ENCODE measurements at regions not wholly inside any gene's neighbourhood (a gene's known extent, or its start where the extent isn't known, plus 50 kb on each side); places are given as distances from the start of the nearest gene placed in this dataset.
A peak's percentile ranks its signal among the peaks of the same experiment; 100 is the strongest.

DNA sequence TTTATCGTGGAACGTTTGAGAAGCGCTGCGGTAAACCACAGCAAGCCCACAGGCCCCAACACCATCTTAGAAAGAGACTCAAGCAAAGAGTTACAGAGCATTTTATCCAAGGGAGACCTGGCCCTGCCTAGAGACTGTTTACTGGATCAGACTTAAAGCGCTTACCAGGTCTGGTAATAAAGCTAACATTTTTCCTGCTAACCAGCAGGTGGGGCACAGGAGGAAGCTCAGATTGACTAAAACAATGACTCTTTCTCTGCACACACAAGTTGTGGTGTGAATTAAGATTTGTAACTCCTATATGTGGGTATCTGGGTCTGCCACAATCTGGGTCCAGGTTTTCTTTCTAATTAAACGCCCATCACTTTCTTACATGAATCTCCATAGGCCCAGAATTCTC lies 136.5 kb upstream of the ETS2 start:
- ATAC-seq, result no peak
- Mint-ChIP-seq H3K4me3 (no peak overlapping the region), H3K27ac (no peak overlapping the region), H3K36me3 (no peaks in the 10 kb centered on the region), H3K4me1 (ENCODE audit: low read depth in 2 of 2) (no peaks in the 10 kb centered on the region), H3K9me3 (no peaks in the 10 kb centered on the region), H3K27me3 (peaks cover 26 to 28% of the 10 kb centered on the region in 2 donors)
- no peak for DNase-seq (ENCODE audit: low spot score)

- no peak for ATAC-seq
- Mint-ChIP-seq H3K4me3 (no peak overlapping the region), H3K27me3 (peaks cover 22 to 27% of the 10 kb centered on the region in 2 donors)
Measured at GRCh38 chr21:38670861-38671260, 134.9 kb upstream of the ETS2 start.

DNA sequence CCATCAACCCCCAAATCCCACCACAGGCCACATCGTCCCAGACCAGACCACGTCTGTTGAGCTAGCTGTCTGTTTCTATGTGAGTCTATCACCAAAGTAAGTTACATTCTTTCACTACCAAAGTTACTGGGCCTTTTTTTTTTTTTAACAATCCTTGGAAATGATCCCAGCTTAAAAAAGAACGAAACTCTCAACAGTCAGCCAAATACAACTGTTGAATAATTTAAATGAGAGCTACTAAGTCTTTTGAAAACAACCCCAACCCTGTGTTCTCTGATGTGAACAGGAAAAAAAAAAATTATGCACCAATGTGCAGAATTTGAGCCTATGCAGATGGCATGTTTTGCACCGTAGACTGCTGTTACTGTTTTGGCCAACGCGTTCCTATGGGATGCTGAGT lies 134.0 kb upstream of the ETS2 start:
- H3K36me3 Mint-ChIP-seq, result no peaks in the 10 kb centered on the region
- no peak overlapping the region for H3K27ac Mint-ChIP-seq
- H3K4me3 Mint-ChIP-seq, result no peak overlapping the region
- H3K27me3 Mint-ChIP-seq, result peaks cover 22 to 36% of the 10 kb centered on the region in 2 donors
- DNase-seq (ENCODE audit: low spot score), result no peak
- no peak for ATAC-seq
- no peaks in the 10 kb centered on the region for H3K4me1 Mint-ChIP-seq (ENCODE audit: low read depth in 2 of 2)
- no peaks in the 10 kb centered on the region for H3K9me3 Mint-ChIP-seq

More at GRCh38 chr21:38670861-38671260, 134.9 kb upstream of the ETS2 start:
- Mint-ChIP-seq H3K4me1 (ENCODE audit: low read depth in 2 of 2) (no peaks in the 10 kb centered on the region), H3K27ac (no peak overlapping the region), H3K9me3 (no peaks in the 10 kb centered on the region), H3K36me3 (no peaks in the 10 kb centered on the region)
- DNase-seq (ENCODE audit: low spot score), result no peak

GRCh38 chr21:38675182-38675824 lies 130.4 kb upstream of the ETS2 start:
- ATAC-seq (no peak), DNase-seq (ENCODE audit: low spot score) (no peak)
- Mint-ChIP-seq H3K4me1 (ENCODE audit: low read depth in 2 of 2) (peaks cover 4 to 9% of the 10 kb centered on the region in 2 donors), H3K27ac (no peak overlapping the region), H3K36me3 (no peaks in the 10 kb centered on the region), H3K9me3 (no peaks in the 10 kb centered on the region), H3K27me3 (peaks cover 15 to 34% of the 10 kb centered on the region in 2 donors), H3K4me3 (no peak overlapping the region)

DNA sequence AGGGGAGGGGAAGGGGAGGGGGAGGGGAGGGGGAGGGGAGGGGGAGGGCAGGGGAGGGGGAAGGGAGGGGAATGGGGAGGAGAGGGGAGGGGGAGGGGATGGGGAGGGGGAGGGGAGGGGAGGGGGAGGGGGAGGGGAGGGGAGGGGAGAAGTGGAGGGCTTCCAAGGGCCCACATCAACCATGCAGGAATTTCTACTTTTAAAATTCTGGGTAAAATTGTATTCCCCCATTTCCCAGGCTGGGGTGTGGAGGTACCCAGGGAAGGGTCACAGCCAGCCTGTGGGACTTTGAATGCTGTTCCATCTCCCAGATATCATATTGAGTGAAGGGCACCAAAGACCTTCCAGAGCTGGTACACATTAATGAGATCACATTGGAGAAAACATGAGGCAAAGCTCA lies 126.9 kb upstream of the ETS2 start:
- DNase-seq (ENCODE audit: low spot score), result no peak
- Mint-ChIP-seq H3K27ac (no peak overlapping the region), H3K36me3 (no peaks in the 10 kb centered on the region), H3K9me3 (no peaks in the 10 kb centered on the region), H3K27me3 (peaks cover 29 to 35% of the 10 kb centered on the region in 2 donors), H3K4me1 (ENCODE audit: low read depth in 2 of 2) (peaks cover 4 to 9% of the 10 kb centered on the region in 2 donors), H3K4me3 (no peak overlapping the region)
- ATAC-seq, result no peak

- no peak overlapping the region for H3K4me3 Mint-ChIP-seq
- DNase-seq (ENCODE audit: low spot score) (no peak), ATAC-seq (peak; percentile 55 to 58)
- H3K36me3 Mint-ChIP-seq, result no peaks in the 10 kb centered on the region
- no peaks in the 10 kb centered on the region for H3K9me3 Mint-ChIP-seq
- peaks cover 31 to 34% of the 10 kb centered on the region in 2 donors for H3K27me3 Mint-ChIP-seq
- no peak overlapping the region for H3K27ac Mint-ChIP-seq
- peaks cover 4 to 9% of the 10 kb centered on the region in 2 donors for H3K4me1 Mint-ChIP-seq (ENCODE audit: low read depth in 2 of 2)
Measured at GRCh38 chr21:38679534-38679933, 126.2 kb upstream of the ETS2 start.

DNA sequence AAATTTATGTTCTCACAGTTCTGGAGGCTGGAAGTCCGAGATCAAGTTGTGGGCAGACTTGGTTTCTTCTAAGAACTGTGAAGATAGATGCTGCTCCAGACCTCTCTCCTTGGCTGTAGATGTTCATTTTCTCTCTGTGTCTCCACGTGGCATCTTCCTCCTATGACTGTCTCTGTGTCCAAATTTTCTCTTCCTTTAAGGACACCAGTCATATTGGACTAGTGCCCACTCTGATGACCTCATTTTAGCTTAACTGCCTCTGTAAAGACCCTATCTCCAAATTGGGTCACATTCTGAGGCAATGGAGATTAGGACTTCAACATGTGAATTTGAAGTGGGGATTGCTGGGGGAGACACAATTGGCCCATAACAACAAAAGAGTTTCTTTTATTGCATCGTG lies 125.3 kb upstream of the ETS2 start:
- Mint-ChIP-seq H3K36me3 (no peaks in the 10 kb centered on the region), H3K27me3 (peaks cover 29 to 37% of the 10 kb centered on the region in 2 donors), H3K4me3 (no peak overlapping the region), H3K4me1 (ENCODE audit: low read depth in 2 of 2) (peaks cover 4 to 9% of the 10 kb centered on the region in 2 donors), H3K9me3 (no peaks in the 10 kb centered on the region), H3K27ac (no peak overlapping the region)
- DNase-seq (ENCODE audit: low spot score) (no peak), ATAC-seq (no peak)

DNA sequence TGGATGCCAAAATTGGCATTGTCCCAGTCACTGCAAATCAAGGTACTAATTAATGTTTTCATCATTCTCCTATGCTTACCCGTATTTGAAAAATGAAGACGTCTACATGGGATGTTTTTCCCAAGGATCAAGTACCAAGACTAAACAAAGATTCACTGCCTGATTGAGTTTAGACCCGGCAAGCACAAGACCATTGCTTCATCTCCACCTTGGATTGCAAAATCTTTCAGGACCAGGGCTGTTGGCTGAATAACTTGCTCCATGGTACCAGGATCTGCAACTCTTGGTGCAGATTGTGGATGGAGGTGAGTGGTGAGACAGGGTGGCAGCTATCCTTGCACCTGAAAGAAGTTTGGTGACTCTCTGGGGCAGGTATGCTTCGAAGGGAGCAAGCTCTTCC lies 122.5 kb upstream of the ETS2 start:
- H3K4me3 Mint-ChIP-seq, result no peak overlapping the region
- no peak for DNase-seq (ENCODE audit: low spot score)
- no peak for ATAC-seq
- H3K9me3 Mint-ChIP-seq, result no peaks in the 10 kb centered on the region
- H3K27me3 Mint-ChIP-seq, result peaks cover 23 to 42% of the 10 kb centered on the region in 2 donors
- no peaks in the 10 kb centered on the region for H3K36me3 Mint-ChIP-seq
- H3K4me1 Mint-ChIP-seq (ENCODE audit: low read depth in 2 of 2), result peaks cover 4 to 9% of the 10 kb centered on the region in 2 donors
- H3K27ac Mint-ChIP-seq, result no peak overlapping the region

DNA sequence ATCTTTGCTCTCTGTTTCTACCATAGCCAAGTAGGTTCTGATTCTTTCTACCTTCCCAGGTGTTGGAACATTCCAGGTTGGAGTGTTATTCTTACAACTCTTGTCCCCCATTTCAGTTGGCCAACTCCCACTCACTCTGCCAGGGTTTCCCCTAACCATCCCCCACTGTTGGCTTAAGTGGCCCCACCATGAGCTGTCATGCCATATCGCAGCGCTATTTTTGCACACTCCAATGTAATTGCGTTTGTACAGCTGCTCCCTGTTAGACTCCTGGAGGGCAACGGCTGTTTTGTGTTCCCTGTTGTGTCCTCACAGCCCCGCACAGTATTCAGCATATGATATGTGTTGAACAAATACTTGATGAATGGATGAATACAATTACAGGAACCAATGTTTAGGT lies 117.7 kb upstream of the ETS2 start:
- peaks cover 23 to 35% of the 10 kb centered on the region in 2 donors for H3K27me3 Mint-ChIP-seq
- no peaks in the 10 kb centered on the region for H3K36me3 Mint-ChIP-seq
- no peak for ATAC-seq

GRCh38 chr21:38691631-38692030 lies 114.1 kb upstream of the ETS2 start:
- Mint-ChIP-seq H3K36me3 (no peaks in the 10 kb centered on the region), H3K9me3 (peaks cover 3% of the 10 kb centered on the region)

More for the DNA sequence above, 117.7 kb upstream of the ETS2 start:
- Mint-ChIP-seq H3K27ac (no peak overlapping the region), H3K4me3 (no peak overlapping the region), H3K4me1 (ENCODE audit: low read depth in 2 of 2) (no peaks in the 10 kb centered on the region), H3K9me3 (peaks cover 3% of the 10 kb centered on the region)
- DNase-seq (ENCODE audit: low spot score), result no peak

DNA sequence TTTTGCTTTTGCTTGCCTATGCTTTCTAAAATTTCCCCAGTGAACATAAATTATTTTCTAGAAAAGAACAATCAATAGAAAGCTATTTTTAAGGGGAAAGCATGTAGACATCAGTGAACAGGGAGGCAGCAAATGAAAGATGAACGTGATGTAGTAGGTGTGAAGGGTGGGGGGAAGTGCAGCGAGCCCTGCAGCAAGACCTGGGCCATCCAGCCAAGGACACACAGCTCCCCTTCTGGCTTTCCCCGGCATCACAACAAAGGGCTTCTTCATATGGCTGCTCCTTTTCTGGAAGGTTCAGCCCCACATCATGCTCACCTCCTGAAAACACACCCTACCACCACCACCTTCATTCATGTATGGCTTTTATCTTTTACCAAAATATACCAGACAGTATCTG lies 109.2 kb upstream of the ETS2 start:
- ATAC-seq (no peak), DNase-seq (ENCODE audit: low spot score) (no peak)
- Mint-ChIP-seq H3K9me3 (no peaks in the 10 kb centered on the region), H3K27me3 (peaks cover 30 to 34% of the 10 kb centered on the region in 2 donors), H3K4me1 (ENCODE audit: low read depth in 2 of 2) (no peaks in the 10 kb centered on the region), H3K36me3 (no peaks in the 10 kb centered on the region), H3K27ac (no peak overlapping the region), H3K4me3 (no peak overlapping the region)

More at GRCh38 chr21:38691631-38692030, 114.1 kb upstream of the ETS2 start:
- Mint-ChIP-seq H3K27me3 (peaks cover 33 to 42% of the 10 kb centered on the region in 2 donors), H3K4me1 (ENCODE audit: low read depth in 2 of 2) (no peaks in the 10 kb centered on the region), H3K27ac (no peak overlapping the region), H3K4me3 (no peak overlapping the region)
- DNase-seq (ENCODE audit: low spot score) (no peak), ATAC-seq (no peak)

DNA sequence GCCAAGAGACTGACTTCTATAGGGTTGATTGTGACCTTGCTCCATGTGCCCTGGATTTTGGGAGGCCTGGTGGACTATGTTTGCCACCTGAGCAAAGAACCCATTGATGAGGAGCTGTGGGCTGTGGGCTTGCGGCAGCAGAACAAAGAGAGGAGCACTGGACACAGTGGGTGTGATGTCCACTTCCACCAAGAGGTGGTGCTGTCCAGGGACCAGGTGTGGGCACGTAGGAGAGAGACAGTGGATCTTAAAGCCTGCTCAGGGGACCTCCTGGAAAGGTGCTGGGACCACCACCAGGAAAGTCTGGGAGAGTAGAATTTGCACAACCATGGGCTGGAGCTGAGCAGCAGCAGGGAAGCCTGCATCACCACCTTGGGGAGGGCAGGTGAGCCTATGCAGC lies 106.7 kb upstream of the ETS2 start:
- Mint-ChIP-seq H3K9me3 (no peaks in the 10 kb centered on the region), H3K4me1 (ENCODE audit: low read depth in 2 of 2) (no peaks in the 10 kb centered on the region), H3K36me3 (no peaks in the 10 kb centered on the region), H3K27ac (no peak overlapping the region), H3K4me3 (no peak overlapping the region), H3K27me3 (peaks cover 26 to 34% of the 10 kb centered on the region in 2 donors)
- no peak for DNase-seq (ENCODE audit: low spot score)
- ATAC-seq, result no peak

GRCh38 chr21:38702196-38702595 lies 103.5 kb upstream of the ETS2 start:
- DNase-seq (ENCODE audit: low spot score) (no peak), ATAC-seq (no peak)
- no peaks in the 10 kb centered on the region for H3K4me1 Mint-ChIP-seq (ENCODE audit: low read depth in 2 of 2)
- H3K27me3 Mint-ChIP-seq, result peaks cover 21 to 33% of the 10 kb centered on the region in 2 donors
- H3K36me3 Mint-ChIP-seq, result no peaks in the 10 kb centered on the region
- H3K4me3 Mint-ChIP-seq, result no peak overlapping the region
- no peaks in the 10 kb centered on the region for H3K9me3 Mint-ChIP-seq
- no peak overlapping the region for H3K27ac Mint-ChIP-seq

GRCh38 chr21:38709876-38710275 lies 95.9 kb upstream of the ETS2 start:
- H3K4me1 Mint-ChIP-seq (ENCODE audit: low read depth in 2 of 2), result no peaks in the 10 kb centered on the region
- peaks cover 16 to 33% of the 10 kb centered on the region in 2 donors for H3K27me3 Mint-ChIP-seq
- no peak for ATAC-seq
- no peaks in the 10 kb centered on the region for H3K36me3 Mint-ChIP-seq
- H3K27ac Mint-ChIP-seq, result no peak overlapping the region
- no peaks in the 10 kb centered on the region for H3K9me3 Mint-ChIP-seq
- DNase-seq (ENCODE audit: low spot score), result no peak
- H3K4me3 Mint-ChIP-seq, result no peak overlapping the region

- DNase-seq (ENCODE audit: low spot score) (no peak), ATAC-seq (no peak)
- no peaks in the 10 kb centered on the region for H3K36me3 Mint-ChIP-seq
- H3K4me3 Mint-ChIP-seq, result no peak overlapping the region
- no peaks in the 10 kb centered on the region for H3K4me1 Mint-ChIP-seq (ENCODE audit: low read depth in 2 of 2)
- no peak overlapping the region for H3K27ac Mint-ChIP-seq
- H3K27me3 Mint-ChIP-seq, result peaks cover 19 to 47% of the 10 kb centered on the region in 2 donors
- H3K9me3 Mint-ChIP-seq, result no peaks in the 10 kb centered on the region
Measured at GRCh38 chr21:38712071-38712470, 93.7 kb upstream of the ETS2 start.

Data from natural killer cell treated with Interleukin-12 subunit alpha and Interleukin-12 subunit beta and Interleukin-15 and Interleukin-18, amount 100 ng/mL, for 72 hours (primary cell).